HEK293 (cell line): ENCODE measurements at regions not wholly inside any gene's neighbourhood (a gene's known extent, or its start where the extent isn't known, plus 50 kb on each side); places are given as distances from the start of the nearest gene placed in this dataset.

Source experiments
- CTCF ChIP-seq: fragments of 450-650 bp; formaldehyde crosslinking; IDR thresholded peaks from 2 replicates; pipeline ENCODE4 v1.5.1; 2016; ENCODE audit warnings: missing biosample characterization, missing genetic modification characterization
- GLI4 ChIP-seq: fragments of 450-650 bp; formaldehyde crosslinking; IDR thresholded peaks from 2 replicates; pipeline ENCODE4 v1.5.1; 2016; ENCODE audit warnings: missing biosample characterization, missing genetic modification characterization
- HOXA7 ChIP-seq: sonication (generic); formaldehyde crosslinking; IDR thresholded peaks from 2 replicates; pipeline ENCODE4 v1.8.1; 2022; ENCODE audit warnings: missing genetic modification reagents, borderline replicate concordance
- KLF16 ChIP-seq: fragments of 450-650 bp; formaldehyde crosslinking; IDR thresholded peaks from 2 replicates; pipeline ENCODE4 v1.5.1; 2017; ENCODE audit warnings: missing biosample characterization, missing genetic modification characterization
- REST ChIP-seq: fragments of 450-650 bp; formaldehyde crosslinking; IDR thresholded peaks from 2 replicates; pipeline ENCODE4 v1.5.1; 2016; ENCODE audit warnings: missing biosample characterization, missing genetic modification characterization
- SP7 ChIP-seq: fragments of 450-650 bp; formaldehyde crosslinking; IDR thresholded peaks from 2 replicates; pipeline ENCODE4 v1.5.1; 2016; ENCODE audit warnings: missing biosample characterization, missing genetic modification characterization
- TRIM28 ChIP-seq: IDR thresholded peaks from 2 replicates; pipeline ENCODE4 v1.6.1; 2011; ENCODE audit warnings: low read length, control low read depth, borderline replicate concordance
- ZIC2 ChIP-seq: fragments of 450-650 bp; formaldehyde crosslinking; IDR thresholded peaks from 2 replicates; pipeline ENCODE4 v1.5.1; 2016; ENCODE audit warnings: missing biosample characterization, missing genetic modification characterization

GRCh38 chr3:16114429-16114828 is 60.1 kb upstream of the GALNT15 start:
- TF ChIP-seq CTCF (tag by site-specific recombination) (no peak), REST (tag by site-specific recombination) (no peak), GLI4 (tag by site-specific recombination) (no peak), TRIM28 (no peak), SP7 (tag by site-specific recombination) (no peak), ZIC2 (tag by site-specific recombination) (no peak), HOXA7 (no peak), KLF16 (no peak)
